OCI-LY3 (cell line): ENCODE measurements at regions not wholly inside any gene's neighbourhood (a gene's known extent, or its start where the extent isn't known, plus 50 kb on each side); places are given as distances from the start of the nearest gene placed in this dataset.

Source experiments
- CTCF ChIP-seq: fragments of 200-600, 300-600 bp; sonication (generic); IDR thresholded peaks from 2 replicates; pipeline ENCODE4 v1.5.1; 2014; ENCODE audit warnings: antibody characterized with exemption, low read length, low read depth
- EZH2phosphoT487 ChIP-seq: fragments of 200-600 bp; shearing (Covaris generic); IDR thresholded peaks from 2 replicates; pipeline ENCODE4 v1.6.1; 2018; ENCODE audit warnings: antibody characterized with exemption, mixed run types, low read depth

DNA sequence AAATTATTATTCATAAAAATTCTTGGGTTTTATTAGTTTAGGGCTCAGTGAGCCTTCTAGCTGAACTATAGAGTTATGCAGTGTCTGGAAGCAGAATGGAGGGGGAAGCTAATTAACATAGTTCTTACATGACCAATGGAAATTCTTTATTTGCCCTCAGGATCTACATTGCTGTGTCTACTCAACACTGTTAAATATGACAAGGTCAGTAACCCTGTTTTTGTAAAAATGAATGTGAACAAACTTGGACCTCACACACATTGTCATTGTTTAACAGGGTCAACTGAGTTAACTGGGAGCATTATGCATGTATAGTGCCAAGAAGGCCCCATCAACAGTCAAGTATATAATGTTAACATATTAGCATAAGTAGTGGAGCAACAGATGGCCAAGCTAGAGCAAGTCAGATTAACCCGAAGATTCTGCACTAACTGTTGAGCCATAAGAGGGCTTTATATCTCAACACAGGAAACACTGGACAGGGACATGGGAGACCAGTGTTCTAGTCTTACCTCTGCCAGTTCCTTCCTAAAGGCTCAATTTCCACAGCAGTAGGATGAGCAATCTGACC is 122.5 kb upstream of the SEM1 start:
- no peak for TF ChIP-seq CTCF
- TF ChIP-seq EZH2phosphoT487: no peak
